IMR-90 (cell line): ENCODE measurements at regions not wholly inside any gene's neighbourhood (a gene's known extent, or its start where the extent isn't known, plus 50 kb on each side); places are given as distances from the start of the nearest gene placed in this dataset.

ENCODE experiments used
- ATAC-seq: fragments of 200-7000 bp; cut with Tn5 transposase; 2 replicates; pipeline ENCODE4 v1.9.1; 2020; ENCODE audit warnings: low read depth, mild to moderate bottlenecking, moderate library complexity
- BruUV-seq: library from RNA; stranded (reverse); fragments of 400-500 nt; replicated peaks from 2 replicates; lab custom pipeline; 2021; lab: Mats Ljungman, UMichigan
- CTCF ChIA-PET: fragments of 300-600 bp; formaldehyde crosslinking; extraction: SDS; loops from one replicate; lab custom pipeline; 2021; ENCODE audit warnings: antibody characterized with exemption; lab: Yijun Ruan, JAX
- POLR2A ChIA-PET: fragments of 300-600 bp; sonication (Branson Sonifier 250); formaldehyde crosslinking; loops from one replicate; lab custom pipeline; 2022; ENCODE audit warnings: antibody characterized with exemption; ENCODE audit not compliant: unreplicated experiment; lab: Charles Lee
- DNase-seq: peaks from one replicate; pipeline ENCODE4 v3.0.0; 2013
- H2AFZ ChIP-seq: replicated peaks from 2 replicates; pipeline ENCODE3; 2013; ENCODE audit warnings: low read length, mild to moderate bottlenecking; ENCODE audit not compliant: poor library complexity
- H2AK5ac ChIP-seq: 2 replicates; pipeline ENCODE4 v1.6.1; 2013; ENCODE audit warnings: low read depth, low read length, inconsistent platforms
- H2AK9ac ChIP-seq: replicated peaks from 2 replicates; pipeline ENCODE3; 2013; ENCODE audit warnings: mild to moderate bottlenecking, low read depth, low read length, moderate library complexity; ENCODE audit not compliant: poor library complexity
- H2BK120ac ChIP-seq: 2 replicates; pipeline ENCODE4 v1.6.1; 2013; ENCODE audit warnings: low read depth, low read length, inconsistent platforms
- H2BK15ac ChIP-seq: 3 replicates; pipeline ENCODE4 v1.6.1; 2013; ENCODE audit warnings: low read depth, low read length, inconsistent platforms
- H2BK20ac ChIP-seq: 2 replicates; pipeline ENCODE4 v1.6.1; 2013; ENCODE audit warnings: low read depth, mild to moderate bottlenecking, inconsistent platforms, low read length, moderate library complexity
- H2BK5ac ChIP-seq: 2 replicates; pipeline ENCODE4 v1.6.1; 2013; ENCODE audit warnings: mild to moderate bottlenecking, low read depth, low read length, inconsistent platforms; ENCODE audit not compliant: poor library complexity, severe bottlenecking
- H3K14ac ChIP-seq: replicated peaks from 2 replicates; pipeline ENCODE4 v1.6.1; 2013; ENCODE audit warnings: low read depth, low read length, inconsistent platforms
- H3K18ac ChIP-seq: 2 replicates; pipeline ENCODE4 v1.6.1; 2013; ENCODE audit warnings: low read depth, low read length, control low read depth
- H3K23ac ChIP-seq: 2 replicates; pipeline ENCODE4 v1.6.1; 2013; ENCODE audit warnings: low read depth, low read length, inconsistent platforms
- H3K27ac ChIP-seq: 2 replicates; pipeline ENCODE4 v1.5.1; 2013; ENCODE audit warnings: mild to moderate bottlenecking, control low read depth, low read length; ENCODE audit not compliant: insufficient read depth
- H3K27me3 ChIP-seq: 2 replicates; pipeline ENCODE4 v1.6.1; 2013; ENCODE audit warnings: low read length; ENCODE audit not compliant: control insufficient read depth, insufficient read depth
- H3K36me3 ChIP-seq: 2 replicates; pipeline ENCODE4 v1.6.1; 2013; ENCODE audit warnings: low read length, mixed read lengths; ENCODE audit not compliant: control insufficient read depth, insufficient read depth
- H3K4ac ChIP-seq: 2 replicates; pipeline ENCODE4 v1.6.1; 2013; ENCODE audit warnings: low read depth, low read length, inconsistent platforms
- H3K4me1 ChIP-seq: 2 replicates; pipeline ENCODE4 v1.6.1; 2013; ENCODE audit warnings: low read length, mixed read lengths; ENCODE audit not compliant: control insufficient read depth, insufficient read depth
- H3K4me2 ChIP-seq: 2 replicates; pipeline ENCODE4 v1.6.1; 2013; ENCODE audit warnings: low read depth, mild to moderate bottlenecking, control low read depth, low read length, moderate library complexity
- H3K4me3 ChIP-seq: 2 replicates; pipeline ENCODE4 v1.5.1; 2013; ENCODE audit warnings: low read depth, mild to moderate bottlenecking, control low read depth, low read length, moderate library complexity; ENCODE audit not compliant: insufficient read depth
- H3K56ac ChIP-seq: 2 replicates; pipeline ENCODE4 v1.6.1; 2013; ENCODE audit warnings: low read length, inconsistent platforms; ENCODE audit not compliant: insufficient read depth; ENCODE audit errors: extremely low read depth
- H3K79me1 ChIP-seq, 2 experiments: 2 replicates each; pipeline ENCODE4 v1.6.1; 2013; ENCODE audit warnings: low read length in 2 of 2, inconsistent platforms in 1 of 2, low read depth in 1 of 2
- H3K9ac ChIP-seq: 2 replicates; pipeline ENCODE4 v1.6.1; 2013; ENCODE audit warnings: low read depth, low read length, control low read depth
- H3K9me1 ChIP-seq: 2 replicates; pipeline ENCODE4 v1.6.1; 2013; ENCODE audit warnings: low read length, inconsistent platforms; ENCODE audit not compliant: insufficient read depth
- H3K9me3 ChIP-seq: 2 replicates; pipeline ENCODE4 v1.6.1; 2013; ENCODE audit warnings: low read length; ENCODE audit not compliant: control insufficient read depth, insufficient read depth
- H4K20me1 ChIP-seq: 2 replicates; pipeline ENCODE4 v1.6.1; 2013; ENCODE audit warnings: low read length, inconsistent platforms; ENCODE audit not compliant: insufficient read depth
- H4K5ac ChIP-seq: 2 replicates; pipeline ENCODE4 v1.6.1; 2013; ENCODE audit warnings: mild to moderate bottlenecking, low read depth, low read length, control low read depth
- H4K8ac ChIP-seq, 2 experiments: 2 replicates each; pipeline ENCODE4 v1.6.1; 2013; ENCODE audit warnings: low read depth in 2 of 2, low read length in 2 of 2, control low read depth in 1 of 2, inconsistent platforms in 1 of 2
- H4K91ac ChIP-seq: 2 replicates; pipeline ENCODE4 v1.6.1; 2013; ENCODE audit warnings: low read depth, low read length, inconsistent platforms; ENCODE audit not compliant: insufficient read depth
- BHLHE40 ChIP-seq: fragments of 150-350 bp; IDR thresholded peaks from 2 replicates; pipeline ENCODE4 v1.6.1; 2016; ENCODE audit warnings: mild to moderate bottlenecking, low read depth, low read length
- CEBPB ChIP-seq: IDR thresholded peaks from 2 replicates; pipeline ENCODE4 v1.6.1; 2012; ENCODE audit warnings: low read depth, low read length, improper control_type of control experiment
- CHD1 ChIP-seq: IDR thresholded peaks from 2 replicates; pipeline ENCODE4 v1.6.1; 2012; ENCODE audit warnings: low read depth, low read length, improper control_type of control experiment
- CTCF ChIP-seq: conservative IDR thresholded peaks from 2 replicates; pipeline ENCODE4 v1.5.1; 2012; ENCODE audit warnings: mild to moderate bottlenecking, low read depth, low read length, improper control_type of control experiment
- ELK1 ChIP-seq: fragments of 150-350 bp; IDR thresholded peaks from 2 replicates; pipeline ENCODE4 v1.6.1; 2016; ENCODE audit warnings: low read depth, mild to moderate bottlenecking, low read length, moderate library complexity, borderline replicate concordance
- FOS ChIP-seq: fragments of 150-350 bp; IDR thresholded peaks from 2 replicates; pipeline ENCODE4 v1.6.1; 2016; ENCODE audit warnings: low read depth, low read length
- MAFK ChIP-seq: IDR thresholded peaks from 2 replicates; pipeline ENCODE4 v1.6.1; 2012; ENCODE audit warnings: low read depth, low read length, improper control_type of control experiment
- MAZ ChIP-seq: IDR thresholded peaks from 2 replicates; pipeline ENCODE4 v1.6.1; 2012; ENCODE audit warnings: low read depth, mild to moderate bottlenecking, low read length, improper control_type of control experiment, moderate library complexity, borderline replicate concordance
- MXI1 ChIP-seq: IDR thresholded peaks from 2 replicates; pipeline ENCODE4 v1.6.1; 2012; ENCODE audit warnings: low read depth, mild to moderate bottlenecking, low read length, moderate library complexity, borderline replicate concordance
- NFE2L2 ChIP-seq: fragments of 150-350 bp; IDR thresholded peaks from 2 replicates; pipeline ENCODE4 v1.6.1; 2016; ENCODE audit warnings: low read depth, mild to moderate bottlenecking, low read length
- POLR2A ChIP-seq: IDR thresholded peaks from 2 replicates; pipeline ENCODE4 v1.6.1; 2012; ENCODE audit warnings: mild to moderate bottlenecking, low read depth, low read length
- RAD21 ChIP-seq: IDR thresholded peaks from 2 replicates; pipeline ENCODE4 v1.6.1; 2012; ENCODE audit warnings: low read length, improper control_type of control experiment
- RCOR1 ChIP-seq: IDR thresholded peaks from 2 replicates; pipeline ENCODE4 v1.6.1; 2012; ENCODE audit warnings: mild to moderate bottlenecking, low read length, improper control_type of control experiment; ENCODE audit not compliant: insufficient replicate concordance
- RFX5 ChIP-seq: IDR thresholded peaks from 2 replicates; pipeline ENCODE4 v1.8.0; 2012; ENCODE audit warnings: low read depth, mild to moderate bottlenecking, low read length, moderate library complexity
- SMC3 ChIP-seq: fragments of 150-350 bp; IDR thresholded peaks from 2 replicates; pipeline ENCODE4 v1.6.1; 2016; ENCODE audit warnings: low read depth, mild to moderate bottlenecking, antibody characterized with exemption, low read length, moderate library complexity
- USF2 ChIP-seq: fragments of 150-350 bp; IDR thresholded peaks from 2 replicates; pipeline ENCODE4 v1.6.1; 2017; ENCODE audit warnings: mild to moderate bottlenecking, antibody characterized with exemption, low read length, low read depth
- WGBS, 2 experiments: methylation state at CpG; one replicate each; pipeline versions ENCODE4 v1.1.5 to v1.1.7; 2013; ENCODE audit warnings: missing lambda C conversion rate in 2 of 2; ENCODE audit not compliant: insufficient read length in 1 of 2; ENCODE audit errors: extremely low coverage in 2 of 2; 5-methylcytosine and 5-hydroxymethylcytosine counted together
- dilution Hi-C: fragments of 300-500 bp; cut with HindIII; formaldehyde crosslinking; loops from one replicate; pipeline ENCODE4 v1.14.3; 2018; ENCODE audit warnings: low sequenced_read_pairs; ENCODE audit not compliant: unreplicated experiment
- in situ Hi-C: fragments of 300-500 bp; cut with MboI; formaldehyde crosslinking; loops from 3 replicates; pipeline ENCODE4 v1.14.3; 2019; ENCODE audit warnings: low sequenced_read_pairs, inconsistent platforms, mixed read lengths
- intact Hi-C: fragments of 100-400 bp; cut with micrococcal nuclease; formaldehyde crosslinking; loops from 2 replicates; pipeline ENCODE4 v1.10.0; 2022

- H3K9me1 ChIP-seq, result no peaks in the 10 kb centered on the region
- H3K14ac ChIP-seq, result no peak overlapping the region
- H3K36me3 ChIP-seq, result no peaks in the 10 kb centered on the region
- no peak for TF ChIP-seq RFX5
- no peak for TF ChIP-seq CTCF
- TF ChIP-seq SMC3, result no peak
- no peak for TF ChIP-seq CHD1
- TF ChIP-seq BHLHE40, result no peak
- TF ChIP-seq CEBPB, result no peak
- no peak for TF ChIP-seq POLR2A
- no peak for TF ChIP-seq USF2
- TF ChIP-seq NFE2L2, result no peak
- no peak for TF ChIP-seq FOS
- TF ChIP-seq RCOR1, result no peak
- no peak for TF ChIP-seq MAFK
- no peak for TF ChIP-seq MXI1
- TF ChIP-seq MAZ, result no peak
- no peak for TF ChIP-seq ELK1
- no peak for TF ChIP-seq RAD21
- no peaks in the 10 kb centered on the region for H3K9me3 ChIP-seq
- POLR2A ChIA-PET, result no interaction called here
- H3K23ac ChIP-seq, result no peak overlapping the region
- DNase-seq, result no peak
- H3K9ac ChIP-seq, result no peak overlapping the region
- H3K4me1 ChIP-seq, result no peaks in the 10 kb centered on the region
- H4K91ac ChIP-seq, result no peak overlapping the region
- no peaks in the 10 kb centered on the region for H4K20me1 ChIP-seq
- in situ Hi-C loops (no loop called here), intact Hi-C loops (no loop called here), dilution Hi-C loops (no loop called here)
- no peak overlapping the region for H2AK5ac ChIP-seq
- H2BK20ac ChIP-seq, result no peak overlapping the region
- no peak overlapping the region for H2BK15ac ChIP-seq
- whole genome bisulfite sequencing, 2 experiments, result 80% methylated on average over 2 of the region's 5 CpGs; no CpG with 5 or more reads in 1 of the 2 experiments
- H3K4ac ChIP-seq, result no peak overlapping the region
- no peak overlapping the region for H4K8ac ChIP-seq
- CTCF ChIA-PET, result no interaction called here
- H3K79me1 ChIP-seq, result no peaks in the 10 kb centered on the region
- no peak overlapping the region for H2BK5ac ChIP-seq
- H3K27ac ChIP-seq, result no peak overlapping the region
- no peak overlapping the region for H4K5ac ChIP-seq
- BruUV-seq, result no TSS peak
- no peaks in the 10 kb centered on the region for H3K27me3 ChIP-seq
- H2AK9ac ChIP-seq, result no peak overlapping the region
- H3K56ac ChIP-seq, result no peak overlapping the region
- no peak overlapping the region for H2AFZ ChIP-seq
- no peak overlapping the region for H3K4me2 ChIP-seq
- no peak for ATAC-seq
- H3K18ac ChIP-seq, result no peak overlapping the region
- no peak overlapping the region for H2BK120ac ChIP-seq
- H3K4me3 ChIP-seq, result no peak overlapping the region
Observed at GRCh38 chr4:87746001-87746400, 53.4 kb upstream of the IBSP start.
